Liver (tissue), 3 donors: ENCODE measurements at regions not wholly inside any gene's neighbourhood (a gene's known extent, or its start where the extent isn't known, plus 50 kb on each side); places are given as distances from the start of the nearest gene placed in this dataset.

ENCODE experiments used
- GABPA ChIP-seq, 2 donors: IDR thresholded peaks in 1 of 2; conservative IDR thresholded peaks in 1 of 2; 2 replicates each; pipeline ENCODE4 v1.6.1; 2016; ENCODE audit warnings: antibody characterized with exemption in 2 of 2, mild to moderate bottlenecking in 1 of 2, moderate library complexity in 1 of 2
- HNF4G ChIP-seq: IDR thresholded peaks from 2 replicates; pipeline ENCODE4 v1.6.1; 2016; ENCODE audit warnings: antibody characterized with exemption
- RAD21 ChIP-seq, 2 donors: IDR thresholded peaks; 2 replicates each; pipeline ENCODE4 v1.6.1; 2016; ENCODE audit warnings: antibody characterized with exemption in 2 of 2, mild to moderate bottlenecking in 2 of 2
- YY1 ChIP-seq: IDR thresholded peaks from 2 replicates; pipeline ENCODE4 v1.6.1; 2016; ENCODE audit warnings: antibody characterized with exemption, mild to moderate bottlenecking
- TF ChIP-seq, protein P1 (sequence below): IDR thresholded peaks from 2 replicates; pipeline ENCODE4 v1.6.1; 2016; ENCODE audit warnings: antibody characterized with exemption
- TF ChIP-seq, protein P2 (sequence below): fragments of 150-350 bp; IDR thresholded peaks from 2 replicates; pipeline ENCODE4 v1.5.1; 2017; ENCODE audit warnings: improper control_type of control experiment, low read depth, low read length; ENCODE audit not compliant: missing input control
- donor health status: healthy.
- donor health status: healthy.

DNA sequence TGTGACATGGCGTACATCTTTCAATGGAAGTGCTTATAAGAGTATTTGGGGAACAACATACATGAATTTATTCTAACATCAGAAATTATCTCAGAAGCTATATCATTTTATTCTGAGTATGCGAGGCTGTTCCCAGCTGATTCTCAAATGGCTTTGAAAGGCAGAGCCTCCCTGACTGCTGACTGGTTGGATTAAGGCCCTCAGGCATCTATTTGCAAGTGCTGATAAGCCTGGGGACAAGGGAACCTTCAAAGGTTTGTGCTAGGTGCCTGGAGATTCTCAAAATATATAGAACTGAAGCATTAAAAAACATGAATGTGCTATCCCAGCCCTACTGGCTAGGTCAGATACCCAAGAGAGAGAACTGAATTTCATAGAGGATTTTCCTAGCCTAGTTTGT, 235.1 kb downstream of the LURAP1L start:
- TF ChIP-seq YY1, result no peak
- TF ChIP-seq, protein P1, sequence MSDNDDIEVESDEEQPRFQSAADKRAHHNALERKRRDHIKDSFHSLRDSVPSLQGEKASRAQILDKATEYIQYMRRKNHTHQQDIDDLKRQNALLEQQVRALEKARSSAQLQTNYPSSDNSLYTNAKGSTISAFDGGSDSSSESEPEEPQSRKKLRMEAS, result no peak
- TF ChIP-seq, protein P2, sequence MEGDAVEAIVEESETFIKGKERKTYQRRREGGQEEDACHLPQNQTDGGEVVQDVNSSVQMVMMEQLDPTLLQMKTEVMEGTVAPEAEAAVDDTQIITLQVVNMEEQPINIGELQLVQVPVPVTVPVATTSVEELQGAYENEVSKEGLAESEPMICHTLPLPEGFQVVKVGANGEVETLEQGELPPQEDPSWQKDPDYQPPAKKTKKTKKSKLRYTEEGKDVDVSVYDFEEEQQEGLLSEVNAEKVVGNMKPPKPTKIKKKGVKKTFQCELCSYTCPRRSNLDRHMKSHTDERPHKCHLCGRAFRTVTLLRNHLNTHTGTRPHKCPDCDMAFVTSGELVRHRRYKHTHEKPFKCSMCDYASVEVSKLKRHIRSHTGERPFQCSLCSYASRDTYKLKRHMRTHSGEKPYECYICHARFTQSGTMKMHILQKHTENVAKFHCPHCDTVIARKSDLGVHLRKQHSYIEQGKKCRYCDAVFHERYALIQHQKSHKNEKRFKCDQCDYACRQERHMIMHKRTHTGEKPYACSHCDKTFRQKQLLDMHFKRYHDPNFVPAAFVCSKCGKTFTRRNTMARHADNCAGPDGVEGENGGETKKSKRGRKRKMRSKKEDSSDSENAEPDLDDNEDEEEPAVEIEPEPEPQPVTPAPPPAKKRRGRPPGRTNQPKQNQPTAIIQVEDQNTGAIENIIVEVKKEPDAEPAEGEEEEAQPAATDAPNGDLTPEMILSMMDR, result no peak
- TF ChIP-seq HNF4G, result no peak
- TF ChIP-seq GABPA (IDR thresholded peaks at IDR 0.05 in 1 of 2, conservative IDR thresholded peaks at IDR 0.05 in 1 of 2), result no peak
- no peak for TF ChIP-seq RAD21 (IDR thresholded peaks at IDR 0.05)
